GM18868 (cell line): ENCODE measurements at regions not wholly inside any gene's neighbourhood (a gene's known extent, or its start where the extent isn't known, plus 50 kb on each side); places are given as distances from the start of the nearest gene placed in this dataset.
"Not testable (repeated sequence)": the region's sequence is repeated elsewhere in the genome, so short reads cannot be mapped to it uniquely, and the experiment has no call there.

Experiments
- ATAC-seq: cut with Tn5 transposase; IDR thresholded peaks from one replicate; pipeline ENCODE4 v1.9.1; 2021; ENCODE audit warnings: mild to moderate bottlenecking, moderate library complexity; ENCODE audit not compliant: unreplicated experiment

- ATAC-seq: no peak
Observed at GRCh38 chr6:106749609-106750008, 120.2 kb downstream of the QRSL1 start.

- no peak for ATAC-seq
Observed at GRCh38 chr6:106748547-106749207, 119.3 kb downstream of the QRSL1 start.

- no peak for ATAC-seq
Observed at GRCh38 chr6:106747139-106747538, 117.8 kb downstream of the QRSL1 start.

GRCh38 chr6:106746652-106747051 is 117.3 kb downstream of the QRSL1 start:
- no peak for ATAC-seq

GRCh38 chr6:106745824-106746582 is 116.6 kb downstream of the QRSL1 start:
- no peak for ATAC-seq

GRCh38 chr6:106745197-106745770 is 115.9 kb downstream of the QRSL1 start:
- no peak for ATAC-seq

GRCh38 chr6:106744781-106745180 is 115.4 kb downstream of the QRSL1 start:
- ATAC-seq: no peak

- not testable (repeated sequence) for ATAC-seq
Observed at GRCh38 chr6:106744029-106744428, 114.7 kb downstream of the QRSL1 start.

GRCh38 chr6:106743612-106744011 is 114.2 kb downstream of the QRSL1 start:
- no peak for ATAC-seq

GRCh38 chr6:106740287-106740686 is 110.9 kb downstream of the QRSL1 start:
- no peak for ATAC-seq

- no peak for ATAC-seq
Observed at GRCh38 chr6:106739387-106739786, 110.0 kb downstream of the QRSL1 start.

GRCh38 chr6:106736502-106736901 is 107.1 kb downstream of the QRSL1 start:
- no peak for ATAC-seq

GRCh38 chr6:106735828-106736227 is 106.5 kb downstream of the QRSL1 start:
- ATAC-seq: no peak

- no peak for ATAC-seq
Observed at GRCh38 chr6:106735136-106735633, 105.8 kb downstream of the QRSL1 start.

- no peak for ATAC-seq
Observed at GRCh38 chr6:106733386-106733785, 104.0 kb downstream of the QRSL1 start.

- no peak for ATAC-seq
Observed at GRCh38 chr6:106732376-106732940, 103.1 kb downstream of the QRSL1 start.

- ATAC-seq: no peak
Observed at GRCh38 chr6:106731843-106732160, 102.4 kb downstream of the QRSL1 start.

- no peak for ATAC-seq
Observed at GRCh38 chr6:106731144-106731842, 101.9 kb downstream of the QRSL1 start.

- ATAC-seq: no peak
Observed at GRCh38 chr6:106730718-106731117, 101.3 kb downstream of the QRSL1 start.

- ATAC-seq: no peak
Observed at GRCh38 chr6:106730264-106730663, 100.9 kb downstream of the QRSL1 start.

GRCh38 chr6:106729841-106730240 is 100.5 kb downstream of the QRSL1 start:
- ATAC-seq: no peak
